ENCODE measurements at regions not wholly inside any gene's neighbourhood (a gene's known extent, or its start where the extent isn't known, plus 50 kb on each side); places are given as distances from the start of the nearest gene placed in this dataset.

DNA sequence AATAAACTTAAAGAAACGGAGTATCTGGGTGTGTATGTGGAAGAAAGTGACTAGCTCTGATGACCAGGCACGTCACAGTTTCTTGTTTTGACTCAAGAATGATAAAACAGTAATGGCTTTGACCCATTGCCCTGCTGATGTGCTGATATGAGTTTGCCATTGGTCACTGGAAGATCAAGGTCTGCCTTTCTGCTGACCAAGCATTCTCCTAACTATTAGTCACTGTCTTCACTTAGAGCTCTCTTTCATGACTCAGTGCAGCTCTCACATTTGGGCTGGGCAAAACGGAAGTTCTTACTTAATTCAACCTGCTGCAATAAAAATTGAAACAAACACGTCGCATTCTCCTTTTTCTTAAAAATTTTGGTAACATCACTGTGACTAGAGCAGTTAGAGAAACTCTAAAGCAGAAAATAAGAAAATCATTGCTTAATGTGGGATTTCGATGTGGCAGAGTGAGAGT is 366.7 kb downstream of the BTG1 start:
- Histone ChIP-seq H3K9me3 (ENCODE audit: control insufficient read depth, insufficient read depth, low read length) (no peaks in the 10 kb centered on the region), H3K4me3 (ENCODE audit: low read length) (no peak overlapping the region), H3K4me1 (ENCODE audit: control insufficient read depth, insufficient read depth, low read length) (no peaks in the 10 kb centered on the region), H3K36me3 (ENCODE audit: control insufficient read depth, insufficient read depth, low read length) (no peaks in the 10 kb centered on the region), H3K27ac (ENCODE audit: low read length) (no peak overlapping the region), H3K27me3 (ENCODE audit: control insufficient read depth, insufficient read depth, low read length) (no peaks in the 10 kb centered on the region)
- no peak for DNase-seq (ENCODE audit: low read depth, low spot score)
- WGBS (ENCODE audit: insufficient coverage, insufficient read length): no CpG with 5 or more reads among the region's 6 CpGs

DNA sequence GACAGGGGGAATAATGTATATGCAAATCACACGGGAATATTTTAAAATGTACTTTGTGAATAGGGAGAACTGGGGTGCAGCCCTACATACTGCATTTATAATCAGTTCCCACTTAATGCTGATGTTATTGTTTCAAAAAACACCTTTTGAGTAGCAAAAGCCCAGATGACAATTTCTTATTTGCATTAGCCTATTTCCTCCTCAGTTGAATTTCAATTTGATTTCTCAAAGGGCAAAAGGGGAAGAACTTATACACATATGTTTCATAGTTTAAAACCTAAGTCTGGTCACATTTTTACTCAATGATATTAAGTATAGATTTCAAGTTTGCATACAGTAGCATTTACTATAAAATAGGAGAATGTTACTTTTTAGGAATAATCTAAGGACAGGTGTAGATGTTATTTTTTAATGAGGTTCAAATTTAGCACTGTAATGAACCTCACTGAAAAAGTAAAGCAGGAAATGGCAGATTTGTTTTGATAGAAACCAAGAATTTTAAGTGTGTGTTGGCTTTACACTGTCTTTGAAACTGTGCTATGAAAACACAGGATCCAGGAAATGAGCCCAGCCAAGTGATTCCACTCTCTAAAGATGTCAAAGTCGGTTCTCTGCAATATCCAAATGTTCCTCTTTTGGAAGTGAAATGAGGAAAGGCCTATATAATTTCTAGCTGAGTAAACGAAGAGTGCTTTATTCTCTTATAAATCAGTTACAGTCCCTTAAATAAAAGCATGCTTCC is 367.4 kb downstream of the BTG1 start:
- WGBS (ENCODE audit: insufficient coverage, insufficient read length): no CpG with 5 or more reads among the region's 3 CpGs
- no peak for DNase-seq (ENCODE audit: low read depth, low spot score)
- Histone ChIP-seq H3K4me3 (ENCODE audit: low read length) (no peak overlapping the region), H3K36me3 (ENCODE audit: control insufficient read depth, insufficient read depth, low read length) (no peaks in the 10 kb centered on the region), H3K9me3 (ENCODE audit: control insufficient read depth, insufficient read depth, low read length) (no peaks in the 10 kb centered on the region), H3K27me3 (ENCODE audit: control insufficient read depth, insufficient read depth, low read length) (no peaks in the 10 kb centered on the region), H3K27ac (ENCODE audit: low read length) (no peak overlapping the region), H3K4me1 (ENCODE audit: control insufficient read depth, insufficient read depth, low read length) (no peaks in the 10 kb centered on the region)

DNA sequence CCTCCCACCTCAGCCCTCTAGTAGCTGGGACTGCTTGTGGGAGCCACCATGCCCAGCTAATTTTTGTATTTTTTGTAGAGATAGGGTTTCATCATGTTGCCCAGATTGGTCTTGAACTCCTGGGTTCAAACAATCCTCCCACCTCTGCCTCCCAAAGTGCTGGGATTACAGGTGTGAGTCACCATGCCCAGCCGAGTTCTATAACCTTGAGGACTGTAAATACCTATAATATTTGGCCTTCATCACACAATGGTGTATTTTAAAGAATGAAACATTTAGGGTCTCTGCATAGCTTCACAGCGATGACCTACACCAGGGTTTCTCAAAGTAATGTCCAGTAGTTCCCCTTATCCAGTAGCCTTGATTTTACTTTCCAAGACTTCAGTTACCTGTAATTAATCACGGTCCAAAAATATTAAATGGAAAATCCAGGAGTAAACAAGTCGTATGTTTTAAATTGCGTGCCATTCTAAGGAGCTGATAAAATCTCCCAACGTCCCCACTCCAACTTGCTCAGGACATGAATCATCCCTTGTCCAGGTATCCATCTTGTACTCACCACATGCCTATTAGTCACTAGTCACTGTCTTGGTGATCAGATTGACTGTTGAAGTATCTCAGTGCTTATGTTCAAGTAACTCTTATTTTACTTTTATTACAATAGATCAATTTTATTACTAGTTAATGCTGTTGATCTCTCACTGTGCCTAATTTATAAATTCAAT is 368.2 kb downstream of the BTG1 start:
- H3K27ac ChIP-seq (ENCODE audit: low read length): no peak overlapping the region
- WGBS (ENCODE audit: insufficient coverage, insufficient read length): no CpG with 5 or more reads among the region's 6 CpGs
- H3K27me3 ChIP-seq (ENCODE audit: control insufficient read depth, insufficient read depth, low read length): no peaks in the 10 kb centered on the region
- no peaks in the 10 kb centered on the region for H3K4me1 ChIP-seq (ENCODE audit: control insufficient read depth, insufficient read depth, low read length)
- no peaks in the 10 kb centered on the region for H3K9me3 ChIP-seq (ENCODE audit: control insufficient read depth, insufficient read depth, low read length)
- H3K4me3 ChIP-seq (ENCODE audit: low read length): no peak overlapping the region
- H3K36me3 ChIP-seq (ENCODE audit: control insufficient read depth, insufficient read depth, low read length): no peaks in the 10 kb centered on the region
- no peak for DNase-seq (ENCODE audit: low read depth, low spot score)

DNA sequence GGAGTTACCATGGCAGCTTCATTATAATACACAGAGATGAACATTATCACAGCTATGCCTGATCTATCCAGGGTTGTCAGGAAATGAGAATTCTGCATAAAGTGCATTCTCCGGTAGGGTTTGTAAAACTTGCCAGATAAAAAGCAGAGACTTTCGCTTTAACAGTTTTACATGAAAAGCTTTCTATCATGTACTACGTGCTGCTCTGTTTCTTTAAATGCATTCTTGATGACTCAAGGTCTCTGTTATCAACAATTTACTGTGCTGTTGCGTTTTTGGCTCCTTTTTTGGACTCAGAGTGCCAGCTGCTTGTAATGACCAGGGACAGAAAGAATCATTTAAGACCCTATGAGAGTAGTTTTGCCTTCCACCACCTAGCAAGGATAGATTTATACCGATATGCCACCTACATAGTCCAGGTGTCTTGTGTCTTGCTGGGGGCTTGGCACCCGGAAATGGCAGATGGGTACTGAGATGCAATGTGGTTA is 371.2 kb downstream of the BTG1 start:
- H3K4me3 ChIP-seq (ENCODE audit: low read length): no peak overlapping the region
- no peak for DNase-seq (ENCODE audit: low read depth, low spot score)
- no peaks in the 10 kb centered on the region for H3K27me3 ChIP-seq (ENCODE audit: control insufficient read depth, insufficient read depth, low read length)
- H3K27ac ChIP-seq (ENCODE audit: low read length): no peak overlapping the region
- no peaks in the 10 kb centered on the region for H3K36me3 ChIP-seq (ENCODE audit: control insufficient read depth, insufficient read depth, low read length)
- H3K9me3 ChIP-seq (ENCODE audit: control insufficient read depth, insufficient read depth, low read length): no peaks in the 10 kb centered on the region
- no CpG with 5 or more reads among the region's 6 CpGs for WGBS (ENCODE audit: insufficient coverage, insufficient read length)
- H3K4me1 ChIP-seq (ENCODE audit: control insufficient read depth, insufficient read depth, low read length): no peaks in the 10 kb centered on the region

DNA sequence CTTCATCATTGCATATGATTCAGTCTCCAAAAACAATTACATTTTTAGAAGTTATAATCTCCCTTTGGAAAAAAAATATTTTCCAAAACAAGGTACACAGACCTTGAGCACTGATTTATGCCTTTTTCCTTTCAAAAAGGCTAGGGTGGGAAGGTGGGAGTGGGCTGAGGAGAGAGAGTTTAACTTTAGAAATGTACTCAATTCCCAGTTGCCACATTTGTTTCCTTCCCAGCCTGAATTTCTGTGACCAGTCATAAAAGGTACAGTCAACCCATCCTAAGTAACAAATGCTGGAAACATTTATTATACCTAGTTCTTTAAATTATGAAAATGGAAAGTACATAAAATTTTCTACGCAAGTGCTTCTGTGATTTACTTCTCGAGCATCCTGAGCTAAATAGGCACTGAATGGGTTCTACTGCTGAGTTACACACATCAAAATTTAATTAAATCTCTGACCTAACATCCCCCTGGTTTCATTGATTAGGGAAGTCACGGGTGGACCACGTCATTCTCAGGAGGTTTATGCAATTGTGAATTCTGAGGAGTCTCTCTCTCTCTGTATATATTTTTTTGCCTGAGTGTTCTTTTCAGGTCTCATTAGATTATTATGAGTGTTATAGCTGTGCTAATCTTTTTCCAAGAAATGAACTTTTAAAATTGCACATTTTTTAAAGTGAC is 371.8 kb downstream of the BTG1 start:
- no CpG with 5 or more reads among the region's 4 CpGs for WGBS (ENCODE audit: insufficient coverage, insufficient read length)
- no peak overlapping the region for H3K4me3 ChIP-seq (ENCODE audit: low read length)
- no peaks in the 10 kb centered on the region for H3K4me1 ChIP-seq (ENCODE audit: control insufficient read depth, insufficient read depth, low read length)
- H3K36me3 ChIP-seq (ENCODE audit: control insufficient read depth, insufficient read depth, low read length): no peaks in the 10 kb centered on the region
- no peaks in the 10 kb centered on the region for H3K27me3 ChIP-seq (ENCODE audit: control insufficient read depth, insufficient read depth, low read length)
- no peaks in the 10 kb centered on the region for H3K9me3 ChIP-seq (ENCODE audit: control insufficient read depth, insufficient read depth, low read length)
- no peak overlapping the region for H3K27ac ChIP-seq (ENCODE audit: low read length)
- no peak for DNase-seq (ENCODE audit: low read depth, low spot score)

DNA sequence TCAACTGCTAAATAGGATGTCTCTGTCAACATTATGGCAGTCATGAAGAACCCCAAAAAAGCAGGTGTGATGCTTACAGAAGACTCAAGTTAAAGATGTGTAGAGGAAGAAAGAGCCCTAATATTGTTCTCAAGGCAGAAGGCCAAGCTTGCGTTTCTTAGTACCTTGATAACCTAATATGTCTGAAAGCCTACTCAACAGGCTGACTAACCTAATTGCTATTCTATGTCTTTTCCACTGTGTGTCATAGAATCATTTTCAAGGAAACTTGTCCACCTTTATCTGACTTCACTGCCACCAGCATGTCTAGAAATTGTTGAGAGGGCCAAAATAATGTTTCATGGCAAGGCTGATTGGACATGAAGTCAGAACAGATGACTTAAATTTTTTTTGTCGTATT is 373.2 kb downstream of the BTG1 start:
- no peaks in the 10 kb centered on the region for H3K36me3 ChIP-seq (ENCODE audit: control insufficient read depth, insufficient read depth, low read length)
- DNase-seq (ENCODE audit: low read depth, low spot score): no peak
- H3K9me3 ChIP-seq (ENCODE audit: control insufficient read depth, insufficient read depth, low read length): no peaks in the 10 kb centered on the region
- no peak overlapping the region for H3K4me3 ChIP-seq (ENCODE audit: low read length)
- WGBS (ENCODE audit: insufficient coverage, insufficient read length): 100% methylated on average over 1 of the region's 2 CpGs
- H3K4me1 ChIP-seq (ENCODE audit: control insufficient read depth, insufficient read depth, low read length): no peaks in the 10 kb centered on the region
- no peak overlapping the region for H3K27ac ChIP-seq (ENCODE audit: low read length)
- H3K27me3 ChIP-seq (ENCODE audit: control insufficient read depth, insufficient read depth, low read length): no peaks in the 10 kb centered on the region

DNA sequence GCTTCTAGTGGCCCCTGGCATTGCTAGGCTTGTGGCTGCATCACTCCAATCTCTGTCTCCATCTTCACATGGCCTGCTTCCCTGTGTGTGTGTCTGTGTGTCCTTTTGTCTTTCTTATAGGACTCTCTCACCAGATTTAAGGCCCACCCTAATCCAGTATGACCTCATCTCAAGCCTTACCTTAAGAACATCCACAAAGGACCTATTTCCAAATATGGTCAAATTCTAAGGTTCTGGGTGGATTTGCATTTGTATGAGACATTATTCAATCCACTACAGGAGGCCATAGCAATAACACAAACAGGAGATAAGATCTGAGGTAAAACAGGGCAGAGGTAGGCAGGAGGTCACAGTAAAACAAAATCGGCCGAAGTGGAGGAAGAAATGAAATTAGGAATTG is 375.9 kb downstream of the BTG1 start:
- no CpG with 5 or more reads among the region's 2 CpGs for WGBS (ENCODE audit: insufficient coverage, insufficient read length)
- Histone ChIP-seq H3K9me3 (ENCODE audit: control insufficient read depth, insufficient read depth, low read length) (no peaks in the 10 kb centered on the region), H3K36me3 (ENCODE audit: control insufficient read depth, insufficient read depth, low read length) (no peaks in the 10 kb centered on the region), H3K27ac (ENCODE audit: low read length) (no peak overlapping the region), H3K27me3 (ENCODE audit: control insufficient read depth, insufficient read depth, low read length) (no peaks in the 10 kb centered on the region), H3K4me1 (ENCODE audit: control insufficient read depth, insufficient read depth, low read length) (no peaks in the 10 kb centered on the region), H3K4me3 (ENCODE audit: low read length) (no peak overlapping the region)
- DNase-seq (ENCODE audit: low read depth, low spot score): peak; percentile 9

DNA sequence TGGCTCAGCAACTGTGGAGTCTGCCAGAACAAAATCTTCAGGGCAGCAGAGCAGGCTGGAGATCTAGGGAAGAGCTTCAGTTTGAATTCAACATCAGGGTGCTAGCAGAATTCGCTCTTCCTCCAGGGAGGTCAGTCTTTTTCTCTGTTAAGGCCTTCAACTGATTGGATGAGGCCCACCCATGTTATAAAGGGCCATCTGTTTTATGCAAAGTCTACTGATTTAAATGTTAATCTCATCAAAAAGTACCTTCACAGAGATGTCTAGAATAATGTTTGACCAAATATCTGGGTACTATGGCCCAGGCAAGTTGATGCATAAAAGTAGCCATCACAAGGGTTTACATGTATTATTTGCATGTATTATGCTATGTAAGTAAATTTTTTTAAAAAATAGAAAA is 378.4 kb downstream of the BTG1 start:
- Histone ChIP-seq H3K4me1 (ENCODE audit: control insufficient read depth, insufficient read depth, low read length) (no peaks in the 10 kb centered on the region), H3K9me3 (ENCODE audit: control insufficient read depth, insufficient read depth, low read length) (no peaks in the 10 kb centered on the region), H3K27me3 (ENCODE audit: control insufficient read depth, insufficient read depth, low read length) (no peaks in the 10 kb centered on the region), H3K36me3 (ENCODE audit: control insufficient read depth, insufficient read depth, low read length) (no peaks in the 10 kb centered on the region), H3K27ac (ENCODE audit: low read length) (no peak overlapping the region), H3K4me3 (ENCODE audit: low read length) (no peak overlapping the region)
- DNase-seq (ENCODE audit: low read depth, low spot score): no peak
- no CpG with 5 or more reads among the region's 1 CpG for WGBS (ENCODE audit: insufficient coverage, insufficient read length)

DNA sequence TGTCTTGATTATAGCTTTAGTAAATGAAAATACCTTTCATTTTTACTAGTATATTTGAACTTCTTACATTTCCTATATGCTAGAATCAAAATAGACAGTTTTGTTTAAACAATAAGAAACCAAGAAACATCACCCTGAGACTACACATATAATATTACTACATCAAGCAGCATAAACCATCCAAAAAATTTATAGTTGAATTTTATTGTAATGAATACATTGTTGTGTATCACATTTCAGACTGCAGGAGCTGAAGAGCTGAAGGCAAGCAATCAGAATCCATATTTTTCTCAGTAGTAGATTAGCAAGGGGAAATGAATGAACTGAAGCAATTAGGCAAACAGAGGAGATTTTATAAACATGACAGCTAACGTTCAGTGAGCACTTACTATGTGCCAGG is 379.2 kb downstream of the BTG1 start:
- Histone ChIP-seq H3K4me3 (ENCODE audit: low read length) (no peak overlapping the region), H3K9me3 (ENCODE audit: control insufficient read depth, insufficient read depth, low read length) (no peaks in the 10 kb centered on the region), H3K27me3 (ENCODE audit: control insufficient read depth, insufficient read depth, low read length) (no peaks in the 10 kb centered on the region), H3K27ac (ENCODE audit: low read length) (no peak overlapping the region), H3K4me1 (ENCODE audit: control insufficient read depth, insufficient read depth, low read length) (no peaks in the 10 kb centered on the region), H3K36me3 (ENCODE audit: control insufficient read depth, insufficient read depth, low read length) (no peaks in the 10 kb centered on the region)
- WGBS (ENCODE audit: insufficient coverage, insufficient read length): no CpG with 5 or more reads among the region's 1 CpG
- no peak for DNase-seq (ENCODE audit: low read depth, low spot score)

DNA sequence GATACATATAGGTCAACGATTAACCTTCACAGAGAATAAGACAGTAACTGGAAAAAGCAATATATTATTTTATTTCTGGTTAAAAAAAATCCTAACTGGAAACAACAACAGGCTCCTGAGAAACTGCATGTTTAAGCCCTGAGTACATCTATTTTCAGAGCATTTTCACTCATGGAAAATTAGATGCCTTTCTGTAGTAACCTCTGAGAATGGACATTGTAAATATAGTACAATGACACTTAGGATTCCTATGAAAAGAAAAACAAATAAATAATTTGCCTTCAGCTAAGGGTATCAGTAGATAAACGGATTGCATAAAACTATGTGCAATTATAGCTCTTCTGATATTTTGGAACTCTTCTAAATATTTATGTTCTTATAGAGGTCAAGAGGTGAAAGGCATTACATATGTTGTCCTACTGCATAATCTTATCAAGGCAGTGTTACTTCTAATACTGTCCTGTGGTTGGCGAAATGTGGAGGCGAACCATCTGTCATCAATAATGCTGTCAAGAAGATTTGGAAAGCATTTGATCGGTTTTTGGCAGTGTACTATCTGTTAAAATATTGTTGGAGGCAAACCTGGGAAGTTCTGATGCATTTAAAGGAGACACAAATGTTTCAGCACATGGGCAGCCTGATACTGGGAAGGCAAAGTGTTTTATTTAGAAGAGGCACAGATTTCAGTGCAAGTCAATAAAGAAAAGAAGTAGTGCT is 381.8 kb downstream of the BTG1 start:
- DNase-seq (ENCODE audit: low read depth, low spot score): no peak
- Histone ChIP-seq H3K27ac (ENCODE audit: low read length) (no peak overlapping the region), H3K9me3 (ENCODE audit: control insufficient read depth, insufficient read depth, low read length) (no peaks in the 10 kb centered on the region), H3K27me3 (ENCODE audit: control insufficient read depth, insufficient read depth, low read length) (no peaks in the 10 kb centered on the region), H3K4me3 (ENCODE audit: low read length) (no peak overlapping the region), H3K36me3 (ENCODE audit: control insufficient read depth, insufficient read depth, low read length) (no peaks in the 10 kb centered on the region), H3K4me1 (ENCODE audit: control insufficient read depth, insufficient read depth, low read length) (no peaks in the 10 kb centered on the region)
- no CpG with 5 or more reads among the region's 5 CpGs for WGBS (ENCODE audit: insufficient coverage, insufficient read length)
